ENCODE measurements at regions not wholly inside any gene's neighbourhood (a gene's known extent, or its start where the extent isn't known, plus 50 kb on each side); places are given as distances from the start of the nearest gene placed in this dataset.

GRCh38 chr4:38290366-38290765, 330.2 kb downstream of the PTTG2 start:
- TF ChIP-seq ZNF792 (CRISPR knock-in tag; IDR thresholded peaks at IDR 0.05) (no peak), ESRRA (CRISPR knock-in tag; IDR thresholded peaks at IDR 0.05; ENCODE audit: low read depth) (no peak), CTCF (CRISPR knock-in tag; IDR thresholded peaks at IDR 0.05) (no peak), GLMP (CRISPR knock-in tag; IDR thresholded peaks at IDR 0.05; ENCODE audit: borderline replicate concordance) (no peak), E2F1 (CRISPR knock-in tag; IDR thresholded peaks at IDR 0.05) (no peak), POLR2AphosphoS5 (IDR thresholded peaks at IDR 0.05; ENCODE audit: low read depth, low read length) (no peak), TARDBP (CRISPR knock-in tag; IDR thresholded peaks at IDR 0.05) (no peak), ZBTB33 (CRISPR knock-in tag; IDR thresholded peaks at IDR 0.05) (no peak), HMGXB4 (CRISPR knock-in tag; IDR thresholded peaks at IDR 0.05; ENCODE audit: borderline replicate concordance in 1 of 2, low read depth in 1 of 2) (no peak), RAD21 (CRISPR knock-in tag; IDR thresholded peaks at IDR 0.05) (no peak), FOXM1 (CRISPR knock-in tag; IDR thresholded peaks at IDR 0.05) (no peak), ZNF652 (CRISPR knock-in tag; IDR thresholded peaks at IDR 0.05; ENCODE audit: borderline replicate concordance, low read depth) (no peak), AKAP8 (CRISPR knock-in tag; IDR thresholded peaks at IDR 0.05) (no peak)
